Fibroblast of the conjunctiva (primary cell): ENCODE measurements at regions not wholly inside any gene's neighbourhood (a gene's known extent, or its start where the extent isn't known, plus 50 kb on each side); places are given as distances from the start of the nearest gene placed in this dataset.
"Not testable (repeated sequence)": the region's sequence is repeated elsewhere in the genome, so short reads cannot be mapped to it uniquely, and the experiment has no call there.

Experiments used
- DNase-seq: peaks from one replicate; pipeline ENCODE4 v3.0.0-alpha.2; 2010; ENCODE audit warnings: low read depth

DNA sequence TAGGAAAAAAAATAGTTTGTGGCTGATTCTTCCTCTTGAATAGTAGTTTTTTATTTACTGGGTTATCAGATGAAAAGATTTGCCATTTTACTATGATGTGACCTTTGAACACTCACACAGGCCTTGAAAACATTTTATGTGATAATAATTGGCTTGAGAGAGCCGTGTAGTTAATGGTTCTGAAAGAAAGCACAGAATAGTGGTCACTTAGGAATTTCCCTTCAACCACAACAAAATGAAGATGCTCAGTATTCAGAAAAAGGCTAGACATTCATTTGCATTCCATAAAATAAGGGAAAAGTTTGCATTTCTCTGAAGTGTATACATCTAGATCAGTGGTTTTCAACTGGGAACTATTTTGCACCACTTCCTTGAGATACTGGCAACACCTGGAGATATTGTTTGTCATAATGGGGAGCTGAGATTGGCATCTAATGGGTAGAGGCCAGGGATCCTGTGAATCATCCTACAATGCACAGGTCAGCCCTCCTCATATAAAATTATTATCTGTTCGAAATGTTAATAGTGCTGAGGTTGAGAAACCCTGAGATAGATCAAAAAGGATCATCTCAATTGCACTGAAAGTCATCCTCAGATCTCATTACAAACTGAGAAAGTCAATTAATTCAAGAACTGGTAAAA lies 446.4 kb upstream of the CCNG1 start:
- no peak for DNase-seq

DNA sequence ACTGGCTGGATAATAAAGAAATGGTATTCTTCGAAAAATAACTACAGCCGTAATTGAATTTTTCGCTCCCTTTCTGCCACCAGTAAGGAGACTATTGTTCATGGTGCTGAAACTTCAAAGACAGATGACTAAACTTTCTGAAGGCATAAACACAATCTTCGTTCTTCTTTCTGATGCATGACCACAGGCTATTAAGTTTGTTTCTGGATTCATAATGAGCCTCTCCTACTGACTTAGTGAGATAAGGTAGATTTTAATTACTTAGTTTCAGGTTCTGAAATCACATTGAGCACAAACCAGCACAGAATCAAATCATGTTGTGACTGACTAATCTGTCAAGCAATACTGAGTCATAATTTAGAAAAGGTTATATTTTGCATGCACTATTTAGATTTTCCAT lies 441.8 kb upstream of the CCNG1 start:
- no peak for DNase-seq

GRCh38 chr5:162996053-162996452 lies 441.3 kb upstream of the CCNG1 start:
- DNase-seq = no peak

DNA sequence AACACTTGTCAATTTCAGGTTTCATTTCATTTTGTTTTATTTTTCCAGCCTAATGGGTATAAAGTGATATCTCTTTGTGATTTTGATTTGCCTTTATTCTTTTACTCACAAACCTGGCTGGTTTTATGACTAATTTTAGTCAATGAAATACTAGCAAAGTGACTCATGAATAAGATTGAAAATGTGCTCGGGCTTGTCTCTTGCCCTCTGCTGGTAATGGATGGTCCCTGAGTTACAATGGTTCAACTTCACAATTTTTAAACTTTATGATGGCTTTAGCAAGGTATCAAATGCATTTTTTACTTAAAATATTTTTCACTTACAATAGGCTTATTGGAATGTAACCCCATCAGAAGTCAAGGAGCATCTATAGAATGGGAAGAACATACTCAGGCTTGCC lies 431.4 kb upstream of the CCNG1 start:
- no peak for DNase-seq

DNA sequence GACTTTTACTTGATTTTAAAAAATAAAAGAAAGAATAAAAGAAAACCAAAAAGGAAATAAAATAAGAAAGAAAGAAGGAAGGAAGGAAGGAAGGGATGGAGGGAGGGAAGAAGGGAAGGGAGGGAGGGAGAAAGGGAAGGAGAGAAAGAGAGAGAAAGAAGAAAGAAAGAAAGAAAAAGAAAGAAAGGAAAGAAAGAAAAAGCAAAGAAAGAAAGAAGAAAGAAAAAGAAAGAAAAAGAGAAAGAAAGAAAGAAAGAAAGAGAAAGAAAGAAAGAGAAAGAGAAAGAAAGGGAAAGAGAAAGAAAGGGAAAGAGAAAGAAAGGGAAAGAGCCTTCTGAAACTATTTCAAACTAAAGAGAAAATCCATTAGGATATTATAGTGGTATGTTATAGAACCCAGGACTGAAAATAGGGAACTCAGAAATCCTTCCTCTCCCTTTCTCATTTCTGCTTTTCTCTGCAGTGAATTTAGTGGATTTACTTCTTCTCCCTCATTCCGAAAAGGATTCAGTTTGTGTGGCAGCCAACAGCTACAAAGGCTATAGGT lies 414.7 kb upstream of the CCNG1 start:
- DNase-seq = no peak

DNA sequence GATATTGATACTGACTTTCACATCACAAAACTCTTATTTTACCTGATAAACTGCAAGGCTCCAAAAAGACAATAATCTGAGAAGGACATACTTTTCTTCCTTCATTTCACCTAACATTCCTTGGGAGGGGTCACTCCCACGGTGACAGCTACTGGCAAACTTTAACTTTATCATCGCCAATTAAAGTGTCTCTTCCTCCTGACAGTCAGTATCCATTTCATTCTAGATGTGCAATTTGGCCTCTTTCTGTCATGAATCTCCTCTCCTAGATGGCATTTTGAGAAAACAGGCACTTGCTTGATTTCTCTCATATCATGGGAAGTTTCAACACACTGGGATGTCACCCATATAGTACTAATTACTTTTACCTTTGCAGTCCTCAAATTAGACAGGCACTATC lies 413.5 kb upstream of the CCNG1 start:
- DNase-seq = no peak

DNA sequence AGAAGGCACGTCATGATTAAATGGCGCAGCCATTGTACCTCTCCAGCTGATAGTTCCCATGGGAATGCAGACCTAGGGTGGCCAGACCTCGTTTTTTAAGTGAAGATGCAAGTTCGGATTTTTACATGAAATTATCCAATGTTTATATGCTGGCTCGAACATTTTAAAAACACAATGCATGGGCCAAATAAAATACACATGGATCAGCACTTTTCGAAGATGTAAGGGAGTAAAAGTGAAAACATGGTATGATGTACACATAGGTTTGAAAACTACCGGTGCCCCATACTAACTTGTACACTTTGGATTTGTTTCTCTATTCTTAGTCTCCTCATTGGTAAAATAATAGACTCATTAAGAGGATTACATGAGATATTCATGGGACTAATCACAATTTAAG lies 412.5 kb upstream of the CCNG1 start:
- no peak for DNase-seq

GRCh38 chr5:163033656-163034055 lies 403.7 kb upstream of the CCNG1 start:
- DNase-seq = no peak

GRCh38 chr5:163041254-163041653 lies 396.1 kb upstream of the CCNG1 start:
- DNase-seq = no peak

DNA sequence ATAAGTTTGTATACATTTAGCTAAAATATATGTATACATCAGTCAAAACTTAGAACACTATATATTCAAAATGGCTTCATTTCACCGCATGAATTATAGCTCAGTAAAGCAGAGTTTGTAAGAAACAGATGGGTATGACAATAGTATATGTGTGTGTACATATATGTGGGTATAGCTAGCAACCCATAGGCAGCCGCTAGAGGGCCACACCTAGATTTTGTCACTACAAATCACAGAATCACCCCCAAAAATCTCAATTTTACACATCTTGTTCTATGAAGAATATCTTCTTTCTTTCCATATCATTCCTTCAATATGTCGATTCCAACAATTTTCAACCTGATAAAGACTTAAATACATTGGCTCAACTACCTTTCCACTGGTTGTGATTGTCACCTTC lies 357.8 kb upstream of the CCNG1 start:
- DNase-seq = no peak

- DNase-seq = no peak
Observed at GRCh38 chr5:163089230-163089629, 348.2 kb upstream of the CCNG1 start.

DNA sequence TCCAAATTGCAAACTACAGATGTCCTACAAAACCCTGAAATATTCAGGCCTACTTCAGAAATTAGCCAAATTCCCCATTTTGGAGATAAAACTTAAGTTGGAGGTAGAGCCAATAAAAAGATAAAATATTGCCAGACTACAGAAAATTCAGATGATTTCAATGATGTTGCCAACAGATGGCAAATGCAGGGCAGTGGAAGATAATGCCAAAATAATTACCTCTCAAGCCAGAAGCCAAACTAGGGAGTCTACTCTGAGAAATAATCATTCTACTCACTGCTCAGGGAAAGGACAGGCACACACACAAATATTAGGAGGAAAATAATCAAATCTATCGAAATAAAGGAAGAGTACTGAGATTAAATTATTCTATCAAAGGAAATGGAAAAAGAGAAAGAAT lies 347.5 kb upstream of the CCNG1 start:
- no peak for DNase-seq

DNA sequence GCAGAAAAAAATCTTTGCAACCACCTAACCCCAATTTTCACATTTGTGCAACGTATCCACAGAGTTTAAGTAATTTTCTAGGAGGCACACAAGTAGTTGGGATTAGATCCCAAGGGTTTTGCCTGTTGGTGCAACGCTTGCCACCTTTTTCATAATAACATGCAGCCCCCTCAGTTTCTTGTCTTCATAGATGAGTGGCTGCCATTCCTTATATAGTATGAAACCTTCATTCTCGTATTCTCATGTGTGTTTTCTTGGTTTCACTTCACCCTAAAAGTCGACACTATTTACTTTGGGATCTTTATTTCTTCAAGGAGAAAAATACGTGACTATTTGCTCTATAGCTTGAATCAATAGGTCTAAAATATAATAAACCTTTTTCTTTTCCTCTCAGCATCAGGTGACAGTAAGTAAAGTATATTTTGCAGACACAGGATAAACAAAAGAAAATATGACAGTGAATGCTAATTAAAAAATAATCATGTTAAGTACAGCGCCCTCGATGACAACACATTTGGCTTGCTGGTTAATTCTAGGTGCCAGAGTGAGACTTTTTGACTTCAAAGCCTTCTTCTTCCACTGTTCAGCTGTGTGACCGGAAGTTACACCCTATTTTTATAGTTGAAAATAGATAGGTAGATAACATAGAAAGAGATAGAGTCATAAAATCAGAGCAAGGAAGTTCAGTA lies 342.8 kb upstream of the CCNG1 start:
- no peak for DNase-seq

DNA sequence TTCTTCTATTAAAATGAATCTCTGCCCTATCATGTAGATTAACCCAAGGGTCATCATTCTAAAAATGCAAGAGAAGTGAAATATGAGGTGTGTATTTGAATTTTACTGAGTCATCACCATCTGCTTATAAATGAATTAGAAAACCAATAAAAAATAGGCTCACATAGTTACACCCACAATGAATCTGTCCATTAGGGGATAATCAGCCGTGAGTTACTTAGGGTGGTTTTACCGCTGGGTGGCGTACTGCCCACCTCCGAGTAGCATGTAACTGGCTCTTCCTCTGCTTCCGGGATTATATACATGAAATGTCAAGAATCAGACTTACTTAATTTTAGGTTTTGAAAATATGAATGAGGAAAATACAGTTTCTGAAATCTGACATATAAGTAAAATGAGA lies 332.9 kb upstream of the CCNG1 start:
- no peak for DNase-seq

GRCh38 chr5:163105456-163105855 lies 331.9 kb upstream of the CCNG1 start:
- no peak for DNase-seq

DNA sequence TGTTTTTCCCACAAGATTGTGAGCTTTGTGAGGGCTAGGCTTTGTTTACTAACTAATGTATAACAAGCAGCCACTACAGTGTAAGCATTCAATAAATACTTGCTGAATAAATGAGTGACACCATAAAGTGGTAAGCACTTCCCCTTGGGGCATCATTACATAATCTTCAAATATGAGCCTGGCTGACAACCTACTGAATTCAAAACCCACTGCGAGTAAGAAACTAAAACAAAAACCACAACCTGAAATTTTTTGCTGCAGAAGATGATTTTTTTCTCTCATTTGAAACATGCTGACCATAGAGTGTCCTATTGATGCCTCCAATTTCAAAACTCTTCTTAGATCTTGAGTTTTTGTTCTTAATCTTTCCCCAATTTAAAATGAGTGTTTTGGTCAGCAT lies 331.3 kb upstream of the CCNG1 start:
- no peak for DNase-seq

GRCh38 chr5:163108351-163108750 lies 329.0 kb upstream of the CCNG1 start:
- no peak for DNase-seq

GRCh38 chr5:163115011-163115410 lies 322.4 kb upstream of the CCNG1 start:
- no peak for DNase-seq

- not testable (repeated sequence) for DNase-seq
Observed at GRCh38 chr5:163116618-163117017, 320.8 kb upstream of the CCNG1 start.

GRCh38 chr5:163134061-163134460 lies 303.3 kb upstream of the CCNG1 start:
- DNase-seq = no peak

DNA sequence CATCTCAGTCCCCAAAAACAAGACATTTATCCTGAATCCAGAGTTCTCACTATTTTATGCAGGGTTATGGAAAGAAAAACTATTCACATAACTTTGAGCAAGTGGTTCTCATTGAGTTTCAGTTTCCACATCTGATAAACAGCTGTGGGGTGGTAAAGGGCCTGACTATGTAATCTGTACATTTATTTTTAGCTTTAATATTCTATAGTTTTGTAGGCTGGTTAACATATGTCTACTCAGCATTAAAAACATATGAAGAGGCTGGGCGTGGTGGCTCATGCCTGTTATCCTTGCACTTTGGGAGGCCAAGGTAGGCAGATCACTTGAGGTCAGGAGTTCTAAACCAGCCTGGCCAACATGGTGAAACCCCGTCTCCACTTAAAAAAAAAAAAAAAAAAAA lies 301.5 kb upstream of the CCNG1 start:
- no peak for DNase-seq

DNA sequence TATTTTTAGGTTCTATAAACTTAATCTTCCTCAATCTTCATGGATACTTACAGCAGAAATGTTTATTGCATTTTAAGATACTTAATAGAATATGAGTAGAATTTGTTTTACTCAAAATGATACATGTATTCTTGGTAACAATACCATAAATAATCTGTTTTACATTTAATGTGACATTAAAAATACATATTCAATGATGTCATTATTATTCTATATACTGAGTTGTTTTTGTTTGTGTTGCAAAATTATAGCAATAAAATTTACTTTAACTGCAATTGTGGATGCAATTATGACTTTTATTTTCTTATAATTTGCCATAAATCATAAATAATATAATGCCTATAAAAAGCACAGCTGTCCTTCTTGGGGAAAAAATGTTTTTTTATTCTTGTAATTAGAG lies 275.9 kb upstream of the CCNG1 start:
- no peak for DNase-seq

- no peak for DNase-seq
Observed at GRCh38 chr5:163162645-163163044, 274.8 kb upstream of the CCNG1 start.

GRCh38 chr5:163163858-163164257 lies 273.5 kb upstream of the CCNG1 start:
- no peak for DNase-seq
